ENCODE measurements at regions not wholly inside any gene's neighbourhood (a gene's known extent, or its start where the extent isn't known, plus 50 kb on each side); places are given as distances from the start of the nearest gene placed in this dataset.

DNA sequence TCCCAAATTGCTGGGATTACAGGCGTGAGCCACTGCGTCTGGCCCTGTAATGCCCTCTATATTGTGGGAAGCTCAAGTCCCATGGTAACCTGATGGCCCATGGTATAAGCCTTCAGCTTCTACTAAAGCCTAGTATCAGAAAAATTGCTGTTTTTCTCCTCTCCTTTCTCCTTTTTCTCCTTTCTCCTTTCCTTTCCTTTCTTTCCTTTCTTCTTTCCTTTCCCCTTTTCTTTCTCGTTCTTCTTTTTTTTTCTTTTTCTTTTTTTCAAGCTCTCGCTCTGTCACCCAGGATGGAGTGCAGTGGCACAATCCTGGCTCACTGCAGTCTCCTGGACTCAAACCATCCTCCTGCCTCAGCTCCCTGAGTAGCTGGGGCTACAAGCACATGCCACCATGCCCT is 740.7 kb downstream of the FAM133A start:
- H3K9me3 ChIP-seq: no peaks in the 10 kb centered on the region

DNA sequence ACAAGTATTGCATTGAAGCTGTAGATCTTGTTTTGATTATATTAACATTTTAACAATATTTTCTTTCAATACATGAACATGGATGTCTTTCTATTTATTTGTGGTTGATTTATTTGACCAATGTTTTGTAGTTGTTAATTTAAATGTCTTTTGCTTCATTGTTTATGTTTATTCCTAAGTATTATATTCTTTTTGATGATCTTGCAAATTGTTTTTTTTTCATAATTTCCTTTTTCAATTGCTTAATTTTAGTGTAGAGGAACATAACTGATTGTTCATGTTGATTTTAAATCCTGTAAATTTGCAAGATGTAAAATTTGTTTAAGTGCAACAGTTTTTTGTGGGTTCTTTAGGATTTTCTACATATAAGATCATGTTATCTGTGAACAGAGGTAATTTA is 744.1 kb downstream of the FAM133A start:
- no peaks in the 10 kb centered on the region for H3K4me1 ChIP-seq
- no peak for TF ChIP-seq CTCF (IDR thresholded peaks at IDR 0.05)
- H3K9me3 ChIP-seq: no peaks in the 10 kb centered on the region
- DNase-seq (no peak), ATAC-seq (no peak)
- no peak overlapping the region for H3K4me3 ChIP-seq
- no peaks in the 10 kb centered on the region for H3K27me3 ChIP-seq
- intact Hi-C loops (cut with DNase I): no loop called here
- no peaks in the 10 kb centered on the region for H3K36me3 ChIP-seq
- H3K27ac ChIP-seq: no peak overlapping the region

More for the DNA sequence above, 740.7 kb downstream of the FAM133A start:
- no peak for TF ChIP-seq CTCF (IDR thresholded peaks at IDR 0.05)
- Histone ChIP-seq H3K27me3 (no peaks in the 10 kb centered on the region), H3K4me1 (no peaks in the 10 kb centered on the region), H3K4me3 (no peak overlapping the region), H3K27ac (no peak overlapping the region), H3K36me3 (no peaks in the 10 kb centered on the region)
- ATAC-seq (no peak), DNase-seq (no peak)
- intact Hi-C loops (cut with DNase I): no loop called here

DNA sequence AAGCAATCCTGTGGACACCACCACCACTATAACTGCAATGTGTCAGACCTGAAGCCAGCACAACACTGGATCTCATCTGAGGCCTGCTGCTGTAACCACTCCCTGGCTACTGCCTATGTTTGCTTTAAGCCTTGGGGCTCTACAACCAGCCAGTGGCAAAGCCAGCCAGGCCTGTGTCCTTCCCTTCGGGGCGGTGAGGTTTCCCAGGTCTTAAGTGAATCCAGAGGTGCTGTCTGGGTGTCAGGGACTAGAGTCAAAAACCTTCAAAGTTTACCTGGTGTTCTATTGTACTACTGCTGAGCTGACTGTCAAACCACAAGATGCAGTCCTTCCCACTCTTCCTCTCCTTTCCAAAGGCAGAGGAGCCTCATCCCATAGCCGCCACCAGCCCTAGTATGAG is 750.5 kb downstream of the FAM133A start:
- no peak overlapping the region for H3K4me3 ChIP-seq
- no peak overlapping the region for H3K27ac ChIP-seq
- no peaks in the 10 kb centered on the region for H3K9me3 ChIP-seq
- no peaks in the 10 kb centered on the region for H3K4me1 ChIP-seq
- intact Hi-C loops (cut with DNase I): no loop called here
- no peaks in the 10 kb centered on the region for H3K27me3 ChIP-seq
- H3K36me3 ChIP-seq: no peaks in the 10 kb centered on the region
- ATAC-seq (no peak), DNase-seq (no peak)
- no peak for TF ChIP-seq CTCF (IDR thresholded peaks at IDR 0.05)

DNA sequence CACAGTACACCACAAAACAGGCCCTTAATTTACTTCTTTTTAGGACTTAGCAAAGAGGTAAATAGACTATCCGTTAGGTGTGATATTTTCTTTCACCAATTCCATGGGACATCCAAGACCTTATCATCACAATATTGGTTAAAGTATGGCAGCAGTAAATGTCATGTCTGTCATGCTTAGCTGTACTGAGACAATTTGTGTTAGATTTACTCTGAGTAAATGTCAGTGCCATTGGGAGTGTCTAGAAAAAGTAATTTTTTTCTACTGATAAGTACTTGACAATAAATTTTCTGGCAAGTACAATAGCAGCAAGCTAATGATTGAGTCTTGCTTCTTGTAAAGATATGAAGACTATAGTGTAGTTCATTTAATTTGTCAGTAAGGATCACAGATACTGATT is 756.1 kb downstream of the FAM133A start:
- Histone ChIP-seq H3K36me3 (no peaks in the 10 kb centered on the region), H3K9me3 (no peaks in the 10 kb centered on the region), H3K27me3 (no peaks in the 10 kb centered on the region), H3K4me1 (no peaks in the 10 kb centered on the region), H3K27ac (no peak overlapping the region), H3K4me3 (no peak overlapping the region)
- TF ChIP-seq CTCF (IDR thresholded peaks at IDR 0.05): no peak
- intact Hi-C loops (cut with DNase I): no loop called here
- ATAC-seq: no peak
- no peak for DNase-seq

GRCh38 chrX:94435799-94436198 is 761.8 kb downstream of the FAM133A start:
- H3K4me3 ChIP-seq: no peak overlapping the region
- no peak overlapping the region for H3K27ac ChIP-seq
- H3K36me3 ChIP-seq: no peaks in the 10 kb centered on the region
- intact Hi-C loops (cut with DNase I): no loop called here
- no peaks in the 10 kb centered on the region for H3K4me1 ChIP-seq
- H3K27me3 ChIP-seq: no peaks in the 10 kb centered on the region
- no peak for DNase-seq
- no peak for ATAC-seq
- TF ChIP-seq CTCF (IDR thresholded peaks at IDR 0.05): no peak
- no peaks in the 10 kb centered on the region for H3K9me3 ChIP-seq

Measured in left lung (tissue), 4 donors.